HG03039 (cell line): ENCODE measurements at regions not wholly inside any gene's neighbourhood (a gene's known extent, or its start where the extent isn't known, plus 50 kb on each side); places are given as distances from the start of the nearest gene placed in this dataset.

ENCODE experiments used
- ATAC-seq: cut with Tn5 transposase; IDR thresholded peaks from one replicate; pipeline ENCODE4 v1.9.1; 2021; ENCODE audit warnings: mild to moderate bottlenecking, moderate library complexity; ENCODE audit not compliant: unreplicated experiment

DNA sequence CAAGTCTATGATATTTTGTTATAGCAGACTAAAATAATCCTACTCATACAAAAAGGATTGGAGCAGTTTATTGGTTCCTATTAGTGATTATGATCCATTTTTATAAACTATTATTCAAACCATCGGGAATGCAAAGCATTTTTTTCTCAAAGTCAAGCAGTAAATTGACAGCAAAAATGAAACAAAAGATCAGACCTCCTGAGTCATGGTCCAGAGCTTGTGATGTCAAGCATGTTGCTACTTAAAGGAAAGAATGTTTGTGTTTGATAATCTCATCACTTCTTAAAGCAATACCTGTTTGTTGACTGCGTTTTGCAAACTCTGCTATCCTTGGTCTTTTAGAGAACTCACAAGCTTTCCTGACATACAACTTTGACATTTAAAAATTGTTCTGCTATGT lies 204.4 kb downstream of the SAMD5 start:
- no peak for ATAC-seq

GRCh38 chr6:147715035-147715434 lies 206.5 kb downstream of the SAMD5 start:
- ATAC-seq: no peak

GRCh38 chr6:147716434-147716833 lies 207.9 kb downstream of the SAMD5 start:
- ATAC-seq: no peak

DNA sequence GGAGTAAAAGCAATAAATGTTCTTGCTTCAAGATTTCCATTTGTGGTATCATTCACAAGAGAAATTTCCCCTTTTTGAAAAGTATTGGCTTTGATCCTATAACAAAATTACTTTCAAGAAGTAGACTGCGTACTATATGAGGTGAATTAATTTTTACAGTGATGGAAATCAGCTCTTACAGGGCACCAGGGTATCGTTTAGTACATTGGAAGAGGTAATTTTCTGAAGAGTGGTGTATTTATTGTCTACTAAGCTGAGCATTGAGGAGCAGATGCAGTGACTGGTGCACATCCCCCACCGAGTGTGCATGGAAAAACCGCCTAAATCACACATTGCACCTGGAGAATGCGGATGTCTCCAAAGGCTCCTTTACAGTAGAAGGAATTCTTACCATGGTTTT lies 209.5 kb downstream of the SAMD5 start:
- no peak for ATAC-seq

DNA sequence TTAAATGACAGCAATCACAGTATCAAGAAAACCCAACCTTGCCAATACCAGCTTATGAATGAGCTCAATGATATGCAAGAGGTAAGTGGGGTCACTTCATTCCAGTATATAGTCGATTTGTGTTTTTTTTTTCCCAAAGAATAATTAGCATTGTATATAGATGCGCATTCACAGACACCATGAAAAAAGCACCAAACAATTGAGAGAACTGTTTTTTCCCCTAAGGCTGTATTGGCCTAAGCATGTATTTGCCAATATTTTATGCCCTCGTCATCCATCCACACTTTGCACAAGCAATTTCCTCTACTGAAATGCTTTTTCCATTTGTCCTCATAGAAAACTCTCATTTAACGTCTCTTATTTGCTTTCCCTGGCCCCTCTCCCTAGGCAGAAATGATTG lies 213.7 kb downstream of the SAMD5 start:
- ATAC-seq: no peak

GRCh38 chr6:147724454-147724853 lies 216.0 kb downstream of the SAMD5 start:
- no peak for ATAC-seq

GRCh38 chr6:147726342-147726741 lies 217.9 kb downstream of the SAMD5 start:
- no peak for ATAC-seq

GRCh38 chr6:147728903-147729302 lies 220.4 kb downstream of the SAMD5 start:
- ATAC-seq: no peak

DNA sequence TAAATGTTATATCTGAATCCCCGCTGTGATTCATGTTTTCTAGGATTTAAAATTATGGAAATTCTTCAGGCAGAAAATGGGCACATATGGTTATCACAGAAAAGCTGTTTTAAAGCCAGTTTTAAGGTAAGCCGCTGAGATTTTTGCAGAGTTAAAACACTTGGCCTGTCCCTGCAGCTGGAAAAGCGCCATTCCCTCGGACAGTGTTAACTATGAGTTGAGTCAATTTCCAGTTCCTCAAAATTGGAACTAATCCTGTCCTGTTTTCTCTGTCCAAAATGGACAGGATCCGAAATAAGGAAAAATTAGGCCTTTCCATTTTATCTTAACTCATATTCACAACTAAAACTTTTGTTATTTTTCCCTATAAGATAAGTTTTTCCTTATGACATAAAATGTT lies 225.2 kb downstream of the SAMD5 start:
- no peak for ATAC-seq

DNA sequence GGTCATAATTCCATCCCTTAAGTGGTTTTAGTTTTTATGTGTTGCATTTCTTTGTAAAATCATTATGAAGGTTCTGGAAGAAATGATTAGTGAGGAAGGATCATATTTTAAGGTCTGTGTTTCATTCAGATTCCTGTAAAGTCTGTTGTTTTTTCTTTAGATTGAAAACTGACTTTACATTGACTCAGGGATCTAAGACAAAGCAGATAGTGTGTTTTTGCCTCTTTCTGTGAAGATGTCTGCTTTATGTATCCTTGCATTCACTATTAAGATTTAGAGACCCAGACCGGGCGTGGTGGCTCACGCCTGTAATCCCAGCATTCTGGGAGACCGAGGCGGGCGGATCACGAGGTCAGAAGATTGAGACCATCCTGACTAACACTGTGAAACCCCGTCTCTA lies 225.7 kb downstream of the SAMD5 start:
- no peak for ATAC-seq

DNA sequence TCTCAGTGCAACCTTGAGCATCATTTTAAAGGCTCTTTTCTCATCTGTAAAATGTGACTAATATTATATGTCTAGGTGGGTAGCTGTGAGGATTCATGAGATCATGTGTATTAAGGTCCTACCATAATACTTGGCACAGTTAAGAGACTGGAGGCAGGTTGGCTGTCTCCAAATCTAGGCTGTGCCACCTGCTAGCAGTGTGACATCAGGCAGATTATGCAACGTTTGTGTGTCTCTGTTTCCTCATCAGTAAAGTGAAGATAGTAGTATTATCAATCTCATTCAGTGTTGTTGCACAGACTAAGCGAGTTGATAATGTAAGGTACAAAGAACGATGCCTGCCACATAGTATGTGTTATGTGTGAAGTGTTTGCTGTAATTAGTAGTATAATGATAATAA lies 227.4 kb downstream of the SAMD5 start:
- no peak for ATAC-seq

DNA sequence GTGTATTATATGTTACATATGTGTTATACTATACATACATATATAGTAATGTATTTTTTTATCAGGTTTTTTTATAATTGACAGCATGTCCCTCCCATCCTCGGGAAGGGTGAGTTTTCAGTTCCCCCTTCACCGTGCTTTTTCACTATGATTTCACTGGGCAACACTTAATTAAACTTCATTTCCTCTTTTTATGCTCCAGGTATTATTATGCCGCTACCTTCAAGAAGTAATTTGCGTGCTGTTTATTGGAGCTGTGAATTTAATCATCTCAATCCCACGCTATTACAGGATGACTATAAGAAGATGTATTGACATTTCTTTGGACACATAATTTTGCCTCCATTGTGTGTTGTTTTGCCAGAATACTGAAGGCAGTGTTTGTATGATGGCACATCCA lies 228.6 kb downstream of the SAMD5 start:
- ATAC-seq: no peak

GRCh38 chr6:147738099-147738498 lies 229.6 kb downstream of the SAMD5 start:
- no peak for ATAC-seq

- no peak for ATAC-seq
Observed at GRCh38 chr6:147738516-147739162, 230.1 kb downstream of the SAMD5 start.

DNA sequence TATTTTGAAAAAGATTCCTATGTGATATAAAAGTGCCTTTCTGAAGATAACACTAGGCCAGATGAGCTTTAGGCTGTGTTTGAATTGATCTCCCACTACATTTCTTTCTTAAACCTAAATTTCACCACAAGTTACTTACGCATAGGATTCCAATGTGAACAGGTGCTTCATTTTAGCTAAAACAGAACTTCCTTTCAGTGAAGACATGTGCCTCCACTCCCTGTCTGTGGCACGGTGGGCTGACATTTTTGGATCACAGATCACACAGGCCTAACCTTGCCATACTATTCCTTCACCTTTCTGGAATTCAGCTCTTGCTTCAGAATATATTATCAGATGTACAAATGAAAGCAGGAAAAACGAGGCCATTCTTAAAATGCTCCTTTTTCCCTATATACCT lies 231.8 kb downstream of the SAMD5 start:
- ATAC-seq: no peak

GRCh38 chr6:147740916-147741315 lies 232.4 kb downstream of the SAMD5 start:
- ATAC-seq: no peak

DNA sequence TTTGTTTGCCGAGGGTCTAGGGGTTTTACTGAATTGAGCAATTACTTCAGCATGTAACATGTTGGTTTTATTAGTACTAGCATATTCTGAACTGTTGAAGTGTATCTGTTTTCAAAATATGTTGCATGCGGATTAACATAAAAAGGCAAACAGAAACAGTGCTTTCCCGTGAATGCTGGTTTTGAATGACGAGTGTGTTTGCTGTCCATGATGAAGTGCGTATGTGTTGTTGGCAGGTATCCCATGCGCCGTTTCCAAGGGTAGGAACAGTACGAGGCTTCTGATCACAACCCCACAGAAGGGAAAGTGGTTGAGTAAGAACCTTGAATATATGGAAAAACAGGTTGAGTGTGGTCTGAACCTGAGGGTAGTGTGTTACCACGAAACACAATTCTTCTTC lies 232.9 kb downstream of the SAMD5 start:
- ATAC-seq: no peak

GRCh38 chr6:147742440-147742839 lies 233.9 kb downstream of the SAMD5 start:
- ATAC-seq: no peak

DNA sequence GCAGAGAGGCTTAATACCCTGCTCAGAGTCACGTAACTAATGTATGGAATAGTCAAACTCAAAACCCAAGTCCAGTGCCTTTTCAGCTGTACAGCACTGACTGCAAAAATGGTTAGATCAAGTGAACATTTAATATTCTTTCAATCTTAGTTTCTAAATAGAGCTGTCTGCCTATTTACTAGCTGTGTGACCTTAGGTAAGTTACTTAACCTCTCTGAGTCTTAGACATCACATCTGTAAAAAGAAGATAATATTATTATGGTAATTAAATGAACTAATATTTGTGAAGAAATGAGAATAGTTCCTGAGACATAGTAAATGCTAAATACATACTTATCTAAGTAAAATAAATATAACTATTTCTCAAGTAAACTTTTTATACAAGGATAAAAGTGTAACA lies 235.5 kb downstream of the SAMD5 start:
- no peak for ATAC-seq

- no peak for ATAC-seq
Observed at GRCh38 chr6:147749331-147749730, 240.8 kb downstream of the SAMD5 start.

DNA sequence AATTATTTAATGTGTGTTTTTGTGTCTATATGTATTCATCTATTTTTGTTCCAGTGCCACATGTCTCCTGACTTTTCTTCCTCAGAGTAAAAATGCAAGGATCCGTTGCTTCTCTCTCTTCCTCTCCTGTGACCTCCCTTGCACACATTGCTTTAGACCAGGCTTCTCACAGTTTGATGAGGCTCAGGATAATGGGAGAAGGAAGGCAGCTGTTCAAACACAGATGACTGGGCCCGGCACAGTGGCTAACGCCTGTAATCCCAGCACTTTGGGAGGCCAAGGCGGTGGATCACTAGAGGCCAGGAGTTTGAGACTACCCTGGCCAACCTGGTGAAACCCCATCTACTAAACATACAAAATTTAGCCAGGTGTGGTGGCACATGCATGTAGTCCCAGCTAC lies 241.9 kb downstream of the SAMD5 start:
- ATAC-seq: no peak

- no peak for ATAC-seq
Observed at GRCh38 chr6:147751232-147751631, 242.7 kb downstream of the SAMD5 start.

DNA sequence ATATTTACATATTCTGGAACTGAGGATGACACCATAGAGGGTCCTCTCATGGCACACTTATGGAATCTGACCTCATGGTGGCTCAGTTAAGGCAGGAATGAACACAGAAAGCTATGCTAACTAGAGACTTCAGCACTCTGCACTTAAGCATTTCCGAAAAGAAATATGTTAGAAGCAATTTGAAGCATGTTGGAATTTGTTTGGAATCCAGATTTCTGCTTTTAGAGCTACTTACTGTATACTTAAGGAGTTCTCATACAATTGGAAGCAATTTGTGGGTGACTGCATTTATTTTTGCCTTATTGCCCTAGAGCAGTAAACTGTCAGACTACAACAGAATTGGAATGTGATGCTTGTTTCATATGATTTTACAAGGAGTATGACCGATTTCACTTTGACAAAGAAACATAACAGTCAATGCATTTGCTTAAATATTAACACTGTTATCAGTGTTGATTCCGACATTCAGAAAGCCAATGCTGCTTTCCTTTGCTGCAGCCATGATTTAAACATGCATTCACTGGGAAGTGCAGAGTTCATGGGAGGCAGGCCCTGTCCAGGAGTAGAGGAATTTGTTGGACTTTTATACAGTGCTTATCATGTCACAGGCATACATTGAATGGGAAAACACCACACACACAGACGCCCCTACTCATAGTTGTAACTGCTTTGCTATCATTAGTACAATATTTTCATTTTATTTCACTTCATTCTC lies 244.4 kb downstream of the SAMD5 start:
- ATAC-seq: no peak
